Stimulated activated effector memory CD8-positive, alpha-beta T cell treated with anti-CD3 and anti-CD28 coated beads, Interleukin-12 subunit alpha, Interleukin-12 subunit beta, amount 100 ng/mL, for 72 hours (primary cell): ENCODE measurements at regions not wholly inside any gene's neighbourhood (a gene's known extent, or its start where the extent isn't known, plus 50 kb on each side); places are given as distances from the start of the nearest gene placed in this dataset.

Experiments used
- ATAC-seq: fragments of 150-1000 bp; cut with Tn5 transposase; 2 replicates; pipeline ENCODE4 v1.10.0; 2021
- DNase-seq, 2 donors: peaks; one replicate each; pipeline ENCODE4 v3.0.0; 2021 to 2022; ENCODE audit warnings: low spot score in 2 of 2
- H3K27ac Mint-ChIP-seq: one replicate; pipeline ENCODE4 v1.8.0; 2022; ENCODE audit warnings: mild to moderate bottlenecking, mixed read lengths
- H3K36me3 Mint-ChIP-seq: one replicate; pipeline ENCODE4 v1.8.0; 2022; ENCODE audit warnings: mild to moderate bottlenecking, mixed read lengths
- H3K4me1 Mint-ChIP-seq: one replicate; pipeline ENCODE4 v1.8.0; 2022; ENCODE audit warnings: mixed read lengths
- H3K4me3 Mint-ChIP-seq: one replicate; pipeline ENCODE4 v1.8.0; 2022; ENCODE audit warnings: mild to moderate bottlenecking, mixed read lengths
- H3K9me3 Mint-ChIP-seq: one replicate; pipeline ENCODE4 v1.8.0; 2022; ENCODE audit warnings: mixed read lengths

- H3K4me1 Mint-ChIP-seq = no peaks in the 10 kb centered on the region
- no peak for DNase-seq
- no peak overlapping the region for H3K27ac Mint-ChIP-seq
- peaks cover 5% of the 10 kb centered on the region for H3K9me3 Mint-ChIP-seq
- no peak overlapping the region for H3K4me3 Mint-ChIP-seq
- no peak for ATAC-seq
- H3K36me3 Mint-ChIP-seq = no peaks in the 10 kb centered on the region
Observed at GRCh38 chr2:239788576-239789098, 236.5 kb downstream of the NDUFA10 start.

GRCh38 chr2:239787538-239788050 lies 237.5 kb downstream of the NDUFA10 start:
- H3K27ac Mint-ChIP-seq = no peak overlapping the region
- no peaks in the 10 kb centered on the region for H3K4me1 Mint-ChIP-seq
- DNase-seq (no peak), ATAC-seq (no peak)
- H3K4me3 Mint-ChIP-seq = no peak overlapping the region
- no peaks in the 10 kb centered on the region for H3K36me3 Mint-ChIP-seq
- H3K9me3 Mint-ChIP-seq = peaks cover 5% of the 10 kb centered on the region

GRCh38 chr2:239786791-239787190 lies 238.4 kb downstream of the NDUFA10 start:
- H3K9me3 Mint-ChIP-seq = peaks cover 5% of the 10 kb centered on the region
- ATAC-seq = no peak
- no peak overlapping the region for H3K27ac Mint-ChIP-seq

GRCh38 chr2:239781454-239781853 lies 243.7 kb downstream of the NDUFA10 start:
- DNase-seq (no peak), ATAC-seq (no peak)
- Mint-ChIP-seq H3K9me3 (peaks cover 5% of the 10 kb centered on the region), H3K4me3 (no peak overlapping the region), H3K36me3 (no peaks in the 10 kb centered on the region), H3K4me1 (no peaks in the 10 kb centered on the region), H3K27ac (no peak overlapping the region)

More at GRCh38 chr2:239786791-239787190, 238.4 kb downstream of the NDUFA10 start:
- no peak for DNase-seq
- Mint-ChIP-seq H3K4me3 (no peak overlapping the region), H3K4me1 (no peaks in the 10 kb centered on the region), H3K36me3 (no peaks in the 10 kb centered on the region)

- Mint-ChIP-seq H3K27ac (no peak overlapping the region), H3K4me1 (no peaks in the 10 kb centered on the region), H3K9me3 (no peaks in the 10 kb centered on the region), H3K4me3 (no peak overlapping the region), H3K36me3 (no peaks in the 10 kb centered on the region)
- DNase-seq = no peak
- ATAC-seq = no peak
Observed at GRCh38 chr2:239780236-239780994, 244.7 kb downstream of the NDUFA10 start.

- DNase-seq = no peak
- Mint-ChIP-seq H3K36me3 (no peaks in the 10 kb centered on the region), H3K9me3 (no peaks in the 10 kb centered on the region), H3K4me3 (no peak overlapping the region), H3K4me1 (no peaks in the 10 kb centered on the region), H3K27ac (no peak overlapping the region)
- ATAC-seq = no peak
Observed at GRCh38 chr2:239779584-239779983, 245.6 kb downstream of the NDUFA10 start.

GRCh38 chr2:239778861-239779558 lies 246.1 kb downstream of the NDUFA10 start:
- Mint-ChIP-seq H3K27ac (no peak overlapping the region), H3K4me3 (no peak overlapping the region), H3K36me3 (no peaks in the 10 kb centered on the region), H3K4me1 (no peaks in the 10 kb centered on the region), H3K9me3 (no peaks in the 10 kb centered on the region)
- ATAC-seq = no peak
- DNase-seq = no peak

GRCh38 chr2:239778042-239778851 lies 246.9 kb downstream of the NDUFA10 start:
- no peaks in the 10 kb centered on the region for H3K9me3 Mint-ChIP-seq
- no peaks in the 10 kb centered on the region for H3K4me1 Mint-ChIP-seq
- no peak overlapping the region for H3K27ac Mint-ChIP-seq
- H3K36me3 Mint-ChIP-seq = no peaks in the 10 kb centered on the region
- ATAC-seq = no peak
- no peak for DNase-seq
- H3K4me3 Mint-ChIP-seq = no peak overlapping the region

- no peak overlapping the region for H3K27ac Mint-ChIP-seq
Observed at GRCh38 chr2:239777219-239777618, 247.9 kb downstream of the NDUFA10 start.

GRCh38 chr2:239776436-239777005 lies 248.6 kb downstream of the NDUFA10 start:
- DNase-seq = no peak
- H3K27ac Mint-ChIP-seq = no peak overlapping the region
- no peak overlapping the region for H3K4me3 Mint-ChIP-seq
- ATAC-seq = no peak
- peaks cover 2% of the 10 kb centered on the region for H3K9me3 Mint-ChIP-seq
- H3K36me3 Mint-ChIP-seq = no peaks in the 10 kb centered on the region
- no peaks in the 10 kb centered on the region for H3K4me1 Mint-ChIP-seq

More at GRCh38 chr2:239777219-239777618, 247.9 kb downstream of the NDUFA10 start:
- Mint-ChIP-seq H3K36me3 (no peaks in the 10 kb centered on the region), H3K4me1 (no peaks in the 10 kb centered on the region), H3K4me3 (no peak overlapping the region), H3K9me3 (no peaks in the 10 kb centered on the region)
- no peak for DNase-seq
- ATAC-seq = no peak

- no peak for ATAC-seq
- H3K27ac Mint-ChIP-seq = no peak overlapping the region
- H3K36me3 Mint-ChIP-seq = no peaks in the 10 kb centered on the region
- DNase-seq = no peak
- H3K4me3 Mint-ChIP-seq = no peak overlapping the region
- H3K9me3 Mint-ChIP-seq = peaks cover 3% of the 10 kb centered on the region
- H3K4me1 Mint-ChIP-seq = no peaks in the 10 kb centered on the region
Observed at GRCh38 chr2:239775623-239776435, 249.3 kb downstream of the NDUFA10 start.

GRCh38 chr2:239774933-239775622 lies 250.1 kb downstream of the NDUFA10 start:
- DNase-seq = no peak
- peaks cover 3% of the 10 kb centered on the region for H3K9me3 Mint-ChIP-seq
- no peaks in the 10 kb centered on the region for H3K36me3 Mint-ChIP-seq
- no peak overlapping the region for H3K4me3 Mint-ChIP-seq
- ATAC-seq = no peak
- no peaks in the 10 kb centered on the region for H3K4me1 Mint-ChIP-seq
- no peak overlapping the region for H3K27ac Mint-ChIP-seq

GRCh38 chr2:239774142-239774462 lies 251.0 kb downstream of the NDUFA10 start:
- Mint-ChIP-seq H3K4me3 (no peak overlapping the region), H3K4me1 (no peaks in the 10 kb centered on the region), H3K9me3 (peaks cover 3% of the 10 kb centered on the region), H3K27ac (no peak overlapping the region), H3K36me3 (no peaks in the 10 kb centered on the region)
- DNase-seq (no peak), ATAC-seq (no peak)
